Fibroblast of skin of abdomen (primary cell): ENCODE measurements at regions not wholly inside any gene's neighbourhood (a gene's known extent, or its start where the extent isn't known, plus 50 kb on each side); places are given as distances from the start of the nearest gene placed in this dataset.
A peak's percentile ranks its signal among the peaks of the same experiment; 100 is the strongest.

Experiments used
- DNase-seq: peaks from one replicate; pipeline ENCODE4 v3.0.0-alpha.2; 2013

DNA sequence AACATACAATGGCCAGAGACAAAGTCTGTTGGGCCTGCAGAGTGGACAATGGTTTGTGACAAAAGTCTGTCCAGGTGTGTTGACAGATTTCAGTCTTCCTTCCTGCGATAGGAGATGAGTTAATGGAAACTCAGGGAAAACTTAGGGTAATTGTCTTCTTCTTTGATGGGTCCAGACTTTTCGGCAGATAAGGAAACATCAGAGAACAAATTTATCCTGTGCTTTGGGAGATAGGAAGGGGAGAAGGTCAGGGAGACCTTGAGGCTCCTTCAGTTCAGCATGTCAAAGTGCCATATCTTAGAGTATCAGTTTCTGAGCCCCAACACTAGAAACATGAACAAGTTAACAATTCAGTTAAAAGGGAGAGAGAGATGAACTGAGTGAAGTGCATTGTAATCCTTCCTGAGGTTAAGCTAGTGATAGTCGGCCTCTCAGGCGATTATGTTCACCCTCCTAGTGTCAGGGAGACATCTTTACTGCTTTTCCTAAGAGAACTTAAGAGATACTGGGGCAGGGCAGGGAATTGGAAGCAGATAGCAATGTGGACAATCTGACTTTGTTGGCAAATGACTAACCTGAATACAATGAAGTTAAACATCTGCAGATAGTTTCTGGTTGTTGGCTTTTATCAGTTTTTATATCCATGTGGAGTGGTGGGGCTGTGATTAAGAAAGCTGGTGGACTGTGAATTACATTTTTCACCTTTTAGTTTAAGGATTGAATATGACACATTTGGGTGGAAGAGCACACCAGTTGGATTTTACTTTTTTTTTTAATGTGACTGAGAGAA is 248.8 kb upstream of the FN1 start:
- DNase-seq, result peak; percentile 91

DNA sequence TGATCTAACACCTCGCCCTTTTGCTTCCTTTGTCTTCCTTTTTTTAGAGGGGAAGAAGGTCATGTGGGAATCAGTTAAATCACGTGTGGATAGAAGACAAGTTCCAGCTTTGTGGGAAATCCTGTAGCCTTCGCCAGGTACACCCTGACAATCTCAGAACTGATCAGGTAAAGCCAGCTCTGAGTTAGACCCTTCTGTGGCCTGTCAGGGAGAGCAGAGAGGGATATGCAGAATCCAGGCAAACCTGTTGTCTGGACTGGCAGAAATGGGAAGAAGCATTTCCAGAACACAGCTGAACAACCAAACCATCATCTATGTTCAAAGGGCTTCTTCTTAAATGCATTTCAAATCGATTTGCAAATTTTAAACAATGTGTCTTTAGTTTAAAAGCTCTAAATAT is 247.4 kb upstream of the FN1 start:
- no peak for DNase-seq

DNA sequence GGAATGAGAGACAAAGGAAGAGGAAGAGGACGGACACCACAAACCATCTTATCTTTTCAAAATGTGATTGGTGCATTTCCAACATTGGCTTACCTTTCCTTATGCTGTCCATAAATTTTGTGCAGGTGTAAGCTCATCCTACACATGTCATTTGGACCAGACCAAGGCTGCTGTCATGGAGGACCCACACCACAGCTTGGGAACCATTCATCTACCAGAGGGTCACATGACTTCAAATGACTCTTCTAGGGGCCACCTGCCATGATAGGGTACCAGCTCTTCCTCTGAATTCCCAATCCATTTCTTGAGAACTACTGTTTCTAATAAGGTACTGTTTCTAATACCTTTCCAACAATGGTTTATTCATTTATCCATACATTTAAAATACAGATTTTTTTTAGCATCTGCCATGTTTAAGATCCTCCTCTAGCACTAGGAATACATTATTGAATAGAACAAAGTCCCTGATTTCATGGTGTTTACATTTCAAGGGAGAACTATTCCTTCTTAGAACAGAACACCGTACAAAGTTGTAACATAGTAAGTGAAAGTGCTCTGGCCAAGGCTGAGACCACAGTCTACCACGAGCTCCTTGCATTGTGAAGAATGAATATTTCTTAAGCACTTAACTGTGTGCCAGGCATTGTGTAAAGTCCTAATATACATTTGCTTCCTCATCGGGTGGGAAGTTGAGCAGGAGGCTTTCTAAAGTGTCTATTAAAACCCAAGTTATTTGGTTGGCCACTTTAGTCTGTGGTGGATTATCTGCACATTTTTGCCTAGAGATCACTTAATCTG is 246.1 kb upstream of the FN1 start:
- no peak for DNase-seq

DNA sequence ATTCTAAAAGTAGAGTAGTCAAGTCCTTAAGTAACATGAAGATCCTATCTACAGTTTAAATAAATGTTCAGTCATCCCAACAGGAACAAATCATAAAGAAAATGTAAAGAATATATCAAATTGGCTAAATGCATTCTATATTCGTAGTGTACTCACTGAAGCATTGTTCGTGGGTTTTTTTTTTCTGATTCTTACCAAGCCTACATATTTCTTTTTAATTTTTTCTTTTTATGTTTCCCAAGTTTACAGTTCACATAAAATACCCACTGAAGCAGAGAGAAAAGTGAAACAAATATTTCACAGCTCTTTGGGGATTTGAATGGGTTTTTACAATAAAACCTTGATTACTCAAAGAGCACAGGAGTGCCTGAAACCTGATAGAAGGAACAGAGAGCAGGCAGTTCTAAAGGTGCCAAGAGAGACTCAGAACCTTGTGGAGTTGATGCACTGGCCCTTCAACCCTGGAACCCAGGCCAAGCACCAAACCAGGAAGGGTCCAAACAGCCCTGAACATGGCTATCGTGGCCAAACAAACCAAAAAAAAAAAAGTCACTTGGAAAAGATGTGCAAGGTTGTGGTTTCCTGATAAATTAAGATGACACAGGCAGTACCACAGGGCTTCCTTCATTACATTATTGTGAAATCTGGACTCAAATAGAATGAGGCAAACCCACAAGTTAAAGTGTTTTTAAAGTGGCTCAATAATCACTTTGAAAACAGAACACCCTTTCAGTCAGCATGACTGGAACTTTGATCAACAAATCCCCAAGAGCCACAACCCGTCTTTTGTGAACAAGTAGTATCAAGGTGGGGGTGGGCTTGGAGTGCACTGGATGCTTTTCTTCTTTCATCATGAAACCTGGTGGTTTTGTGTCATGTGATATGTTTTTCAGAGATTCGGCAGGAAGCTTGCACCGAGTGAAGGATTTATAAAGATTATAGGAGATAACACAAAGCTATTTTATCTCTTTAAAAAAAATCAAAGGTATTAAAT is 245.0 kb upstream of the FN1 start:
- DNase-seq, result peak; percentile 93

DNA sequence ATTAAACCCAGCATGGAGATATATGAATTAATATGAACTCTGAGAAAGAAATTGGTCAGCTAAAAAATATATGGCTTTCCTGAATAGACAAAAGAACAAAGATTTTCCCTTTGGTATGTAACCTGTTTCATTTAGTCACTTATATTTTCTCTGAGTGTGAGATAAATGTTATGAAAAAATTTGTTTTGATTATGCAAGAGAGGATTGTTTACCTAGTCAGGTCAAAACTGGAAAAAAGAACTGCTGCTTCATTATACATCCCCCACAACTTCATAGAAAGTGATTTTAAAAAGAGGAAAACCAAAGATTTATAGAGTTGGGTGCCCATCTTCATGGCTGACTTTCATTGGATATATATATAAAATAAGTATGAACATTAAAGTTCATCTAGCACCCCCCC is 242.2 kb upstream of the FN1 start:
- no peak for DNase-seq

DNA sequence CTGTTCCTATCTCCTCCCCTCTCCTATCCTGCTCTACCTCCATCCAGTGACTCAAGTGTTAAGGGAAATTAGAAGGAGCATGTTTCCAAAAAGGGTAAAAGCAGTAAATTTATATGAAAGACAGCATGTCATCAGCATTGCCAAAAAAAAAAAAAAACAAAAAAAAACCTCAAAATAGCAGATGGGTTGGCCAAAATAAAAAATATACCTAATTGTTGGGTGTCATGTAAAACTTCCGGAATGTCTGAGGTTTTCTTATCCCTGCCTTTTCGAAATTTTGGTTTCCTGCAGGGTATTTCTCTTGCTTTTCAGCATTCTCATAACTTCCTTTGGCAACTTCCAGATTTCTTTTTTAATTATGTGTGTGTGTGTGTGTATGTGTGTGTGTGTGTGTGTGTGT is 241.6 kb upstream of the FN1 start:
- peak; percentile 77 for DNase-seq

DNA sequence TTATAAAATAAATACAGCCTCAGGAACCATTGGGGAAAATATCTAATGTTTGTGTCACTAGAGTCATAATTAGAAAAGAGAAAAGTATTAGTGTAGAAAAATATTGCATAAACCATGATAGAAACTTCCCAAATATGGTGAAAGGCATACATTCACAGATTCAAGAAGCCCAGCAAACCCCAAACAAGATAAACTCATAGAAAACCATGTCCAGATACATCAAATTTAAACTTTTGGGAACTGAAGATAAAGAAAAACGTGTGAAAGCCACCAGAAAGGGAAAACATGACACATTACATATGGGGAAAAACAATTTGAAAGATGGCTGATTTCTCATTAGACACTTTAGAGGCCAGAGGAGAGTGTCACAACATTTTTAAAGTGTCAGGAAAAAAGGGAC is 236.5 kb upstream of the FN1 start:
- DNase-seq, result no peak

DNA sequence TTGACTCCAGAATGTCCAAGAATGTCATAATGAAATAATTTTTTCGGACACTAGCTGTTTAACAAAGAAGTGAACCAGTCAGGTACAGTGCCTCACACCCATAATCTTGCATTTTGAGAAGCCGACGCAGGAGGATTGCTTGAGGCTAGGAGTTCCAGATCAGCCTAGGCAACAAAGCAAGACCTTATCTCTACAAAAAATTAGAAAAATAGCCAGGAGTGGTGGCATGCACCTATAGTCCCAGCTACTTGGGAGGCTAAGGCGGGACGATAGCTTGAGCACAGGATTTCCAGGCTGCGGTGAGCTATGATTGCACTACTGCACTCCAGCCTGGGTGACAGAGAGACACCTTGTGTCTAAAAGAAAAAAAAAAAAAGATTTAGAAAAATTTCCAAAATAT is 235.8 kb upstream of the FN1 start:
- no peak for DNase-seq

DNA sequence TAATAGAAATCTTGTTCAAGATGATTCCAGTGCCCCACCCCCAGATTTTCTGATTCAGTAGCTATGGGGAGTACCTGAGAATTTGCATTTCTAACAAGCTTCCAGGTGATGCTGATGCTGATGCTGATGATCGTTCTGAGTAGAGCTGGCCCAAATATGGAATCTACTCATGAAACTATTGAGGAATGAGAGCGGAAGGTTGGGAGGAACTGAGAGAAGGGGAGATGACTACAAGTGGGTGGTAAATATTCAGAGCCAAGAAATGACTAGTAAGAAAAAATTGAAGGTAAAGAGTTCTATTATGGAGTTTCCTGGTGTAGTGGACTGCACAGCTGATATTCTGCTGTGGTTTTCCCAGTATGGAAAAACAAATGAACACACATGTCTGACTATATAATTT is 235.4 kb upstream of the FN1 start:
- DNase-seq, result no peak

DNA sequence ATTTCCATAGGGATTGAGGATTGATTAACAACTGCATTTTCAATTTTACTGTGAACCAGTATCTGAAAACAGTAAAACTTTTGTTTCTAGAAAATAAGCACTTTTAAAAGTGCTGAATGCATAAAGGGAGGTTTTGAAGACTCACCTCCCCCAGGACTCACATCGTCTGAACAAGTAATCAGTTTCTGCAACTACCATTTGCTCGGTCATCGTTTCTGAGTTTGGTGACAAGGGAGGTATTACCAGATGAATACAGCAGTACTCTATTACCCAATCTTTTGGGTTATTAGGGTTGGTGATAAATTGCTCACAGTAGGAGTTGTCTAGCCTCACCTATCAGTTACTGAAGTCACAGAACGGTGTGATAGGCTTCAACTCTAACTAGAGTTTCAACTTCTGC is 234.5 kb upstream of the FN1 start:
- no peak for DNase-seq

DNA sequence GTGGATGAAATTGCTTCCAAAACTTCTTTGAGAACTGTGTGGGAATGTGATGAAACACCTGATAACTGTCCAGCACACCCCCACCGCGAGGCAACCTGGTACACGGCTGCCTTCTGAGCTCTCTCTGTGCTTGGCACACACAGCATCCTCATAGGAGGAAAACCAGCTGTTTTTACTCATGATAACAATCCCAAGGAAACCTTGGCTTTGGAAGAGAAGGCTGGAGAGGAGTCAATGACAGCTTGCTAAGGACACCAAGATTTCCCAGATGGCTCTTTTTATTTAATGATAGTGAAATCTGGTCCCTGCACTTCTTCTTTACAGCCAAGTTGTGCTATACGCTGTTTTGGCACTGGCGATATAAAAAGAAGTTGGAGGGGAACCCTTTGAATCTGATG is 232.5 kb upstream of the FN1 start:
- DNase-seq, result no peak

DNA sequence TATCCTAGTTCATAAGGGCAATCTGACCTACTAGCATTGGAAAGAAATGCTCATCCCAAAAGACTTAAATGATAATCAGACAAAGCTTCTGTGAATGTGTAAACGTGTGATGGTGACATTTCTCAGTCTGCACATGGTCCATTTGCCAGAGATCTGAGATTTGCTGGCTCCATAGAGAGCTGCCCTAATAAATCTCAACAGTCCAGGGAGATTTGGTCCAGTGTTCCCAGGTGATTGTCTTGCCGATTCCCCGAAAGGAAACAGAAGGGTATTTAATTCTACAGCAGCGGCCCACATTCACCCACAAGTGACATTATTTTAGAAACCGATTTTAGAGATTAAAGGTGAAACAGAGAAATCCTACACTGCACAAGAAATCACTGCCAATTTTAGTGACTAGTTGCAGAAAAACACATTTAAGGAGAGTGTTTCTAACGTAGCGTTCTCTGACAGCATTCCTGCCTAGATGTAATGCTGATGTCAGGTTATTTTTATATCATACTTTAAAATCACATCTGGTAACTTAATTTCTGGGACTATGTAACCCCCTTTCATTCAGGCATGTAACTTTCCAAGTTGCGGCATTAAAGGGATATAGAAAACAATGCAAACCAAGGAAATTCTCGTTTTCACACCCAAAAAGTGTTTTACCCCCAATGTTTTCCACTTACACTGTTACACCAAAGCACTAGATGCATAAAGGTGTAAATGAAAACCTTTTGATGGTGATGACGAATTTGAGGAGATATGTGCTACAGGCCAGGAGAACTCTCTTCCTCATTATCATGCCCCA is 231.9 kb upstream of the FN1 start:
- no peak for DNase-seq

DNA sequence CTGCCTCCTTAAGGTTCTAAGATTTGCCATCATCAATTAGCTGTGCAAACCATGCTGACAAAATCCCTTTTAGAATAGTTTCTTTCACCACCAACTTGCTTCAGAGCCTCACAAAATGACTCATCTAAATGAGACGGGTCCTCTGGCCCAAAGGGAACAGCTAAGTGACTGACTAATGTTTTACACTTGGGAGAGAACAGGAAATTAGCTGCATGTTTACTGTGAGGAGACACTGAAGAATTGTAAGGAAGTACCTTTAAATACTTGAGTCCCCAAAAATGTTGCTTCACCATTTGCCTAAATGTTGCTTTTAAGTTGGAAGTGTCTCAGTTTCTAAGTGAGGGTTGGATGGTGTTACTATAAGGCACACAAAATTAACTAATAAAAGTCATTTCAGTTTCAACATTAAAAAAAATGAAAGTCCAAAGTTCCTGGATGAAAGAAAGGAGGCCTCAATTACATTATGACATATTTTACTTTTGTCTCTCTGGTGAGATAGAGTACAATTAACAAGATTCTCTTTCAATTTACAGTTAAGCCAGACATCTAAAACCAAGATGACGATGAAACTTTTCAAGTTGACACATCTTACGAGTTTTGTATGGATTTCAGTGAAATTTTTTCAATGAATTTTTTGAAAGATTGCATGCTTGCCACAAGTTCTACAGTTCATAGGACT is 229.1 kb upstream of the FN1 start:
- peak; percentile 95 for DNase-seq

DNA sequence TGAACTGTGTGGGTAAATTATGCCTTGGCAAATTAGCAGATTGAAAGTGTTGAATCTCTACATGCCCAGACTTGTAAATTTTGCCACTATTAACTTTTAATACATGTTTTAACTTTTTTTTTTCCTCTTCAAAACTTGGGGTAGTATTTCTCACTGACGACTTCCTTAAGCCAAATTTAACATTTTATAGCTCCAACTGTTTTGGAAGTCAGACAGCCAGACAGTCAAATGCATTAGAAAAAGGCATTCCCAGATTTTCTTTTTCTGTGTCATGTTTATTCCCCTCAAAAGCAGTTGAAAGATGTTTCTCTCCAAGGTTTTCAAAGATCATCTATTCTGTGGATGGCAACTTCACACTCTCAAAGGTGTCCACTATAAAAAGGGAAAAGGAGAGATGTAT is 226.8 kb upstream of the FN1 start:
- no peak for DNase-seq

DNA sequence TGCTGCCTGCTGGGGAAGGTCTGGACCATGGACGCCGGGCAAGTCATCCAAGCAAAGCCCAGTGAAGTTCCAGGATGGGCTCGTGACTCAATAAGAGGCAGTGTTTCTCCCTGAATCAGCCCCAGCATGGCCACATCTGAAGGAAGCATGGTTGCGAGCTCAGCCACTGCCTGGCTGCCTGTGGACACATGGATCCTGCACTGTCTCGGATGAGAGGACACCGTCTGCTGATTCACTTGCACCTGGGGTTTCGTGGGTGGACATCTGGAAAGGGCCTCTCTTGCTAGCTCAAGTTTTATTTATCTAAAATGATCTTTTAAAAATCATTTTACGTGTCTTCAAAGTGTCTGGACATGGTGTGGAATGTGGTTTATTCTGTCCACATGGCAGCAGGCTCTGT is 224.8 kb upstream of the FN1 start:
- peak; percentile 93 for DNase-seq

DNA sequence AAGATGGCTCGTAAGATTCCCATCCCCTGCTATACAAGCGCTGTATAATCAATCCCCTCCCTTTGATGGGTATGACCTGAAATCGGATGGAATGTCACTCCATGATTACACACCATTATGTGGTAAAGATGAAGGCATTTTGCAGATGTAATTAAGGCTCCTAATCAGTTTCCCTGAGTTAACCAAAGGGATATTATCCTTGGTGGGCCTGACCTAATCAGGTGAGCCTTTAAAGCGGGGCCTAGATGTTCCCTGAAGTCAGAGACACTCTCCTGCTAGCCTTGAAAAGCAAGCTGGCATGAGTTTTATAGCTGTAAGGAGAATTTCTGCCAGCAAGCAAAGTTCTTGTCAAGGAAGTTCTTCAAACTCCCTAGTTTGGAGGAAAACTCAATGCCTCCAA is 223.8 kb upstream of the FN1 start:
- DNase-seq, result no peak

DNA sequence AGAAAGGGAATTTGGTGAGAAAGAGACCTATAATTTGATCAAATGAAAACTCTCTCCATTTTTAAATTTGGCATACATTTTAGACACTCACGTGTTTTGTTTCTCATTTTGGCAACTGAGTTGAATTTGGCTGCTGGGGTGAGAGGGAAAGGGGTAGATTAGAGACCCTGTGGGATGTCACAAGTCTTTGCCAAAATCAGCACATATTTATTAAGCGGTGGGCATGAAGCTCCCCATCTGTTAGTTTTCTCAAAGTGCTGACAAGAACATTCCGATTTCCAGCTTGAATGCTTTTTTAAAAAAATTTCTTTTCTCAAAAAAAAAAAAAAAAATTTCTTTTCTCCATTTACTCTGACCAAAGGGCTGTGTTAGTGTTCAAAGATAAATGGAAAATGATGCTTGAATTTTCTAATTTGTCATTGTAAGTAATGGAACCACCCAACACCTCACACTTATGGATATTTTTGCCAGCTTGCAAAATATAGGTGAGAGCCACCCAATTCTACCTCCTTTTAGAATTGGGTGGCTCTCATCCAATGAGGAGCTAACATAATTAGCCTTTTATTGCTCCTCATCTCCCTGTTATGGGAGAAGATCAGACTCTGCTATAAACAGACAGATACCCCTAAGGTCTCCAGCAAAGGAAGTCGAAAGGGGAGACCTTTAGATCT is 222.9 kb upstream of the FN1 start:
- no peak for DNase-seq

DNA sequence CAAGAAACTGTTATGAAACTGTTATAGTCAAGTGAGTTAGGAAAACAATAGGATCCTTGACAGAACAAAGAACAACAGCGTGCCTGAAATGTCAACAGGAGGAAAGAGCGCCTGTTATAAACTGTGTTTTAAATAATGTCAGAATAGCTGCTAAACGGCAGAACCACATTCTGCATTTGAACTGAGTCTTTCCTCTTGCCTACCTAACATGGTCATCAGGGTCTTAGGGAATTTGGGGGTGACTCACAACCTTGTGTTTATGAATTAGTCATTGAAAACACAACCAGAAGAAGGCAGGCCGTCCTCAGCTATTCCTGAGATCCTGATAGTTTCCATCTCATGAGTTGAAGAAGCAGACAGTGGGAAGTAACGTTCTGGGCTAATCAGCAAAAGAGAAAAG is 222.0 kb upstream of the FN1 start:
- DNase-seq, result peak; percentile 97

DNA sequence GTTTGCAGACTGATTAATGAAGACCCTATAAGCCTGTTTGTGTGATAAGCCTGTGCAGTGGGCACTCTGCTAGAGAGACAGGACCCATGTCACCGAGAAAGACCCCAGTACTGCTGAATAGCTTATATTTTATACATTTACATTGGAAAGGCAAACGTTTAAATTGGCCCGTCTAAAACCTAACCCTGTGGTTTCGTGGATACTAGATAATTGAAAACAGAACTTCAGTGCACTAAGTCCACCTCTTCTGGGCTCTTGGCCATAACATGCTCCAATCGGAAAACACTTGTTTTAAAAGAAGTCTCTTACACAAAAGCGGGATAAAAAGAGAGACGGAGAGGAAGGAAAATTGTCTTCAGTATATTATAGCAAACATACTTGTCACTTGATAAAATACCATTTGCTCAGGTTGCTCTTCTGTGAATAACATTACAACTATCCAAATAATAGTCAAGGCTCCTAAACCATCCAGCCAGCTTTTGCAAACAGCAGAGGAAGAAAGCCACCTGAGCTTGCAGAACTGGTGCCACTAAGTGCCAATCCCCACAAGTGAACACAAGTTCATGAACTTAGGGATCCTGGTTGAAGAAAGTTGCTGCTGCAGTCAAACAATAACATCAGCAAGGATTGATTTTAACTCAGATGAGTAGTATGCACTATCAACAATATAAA is 218.4 kb upstream of the FN1 start:
- peak; percentile 87 for DNase-seq

DNA sequence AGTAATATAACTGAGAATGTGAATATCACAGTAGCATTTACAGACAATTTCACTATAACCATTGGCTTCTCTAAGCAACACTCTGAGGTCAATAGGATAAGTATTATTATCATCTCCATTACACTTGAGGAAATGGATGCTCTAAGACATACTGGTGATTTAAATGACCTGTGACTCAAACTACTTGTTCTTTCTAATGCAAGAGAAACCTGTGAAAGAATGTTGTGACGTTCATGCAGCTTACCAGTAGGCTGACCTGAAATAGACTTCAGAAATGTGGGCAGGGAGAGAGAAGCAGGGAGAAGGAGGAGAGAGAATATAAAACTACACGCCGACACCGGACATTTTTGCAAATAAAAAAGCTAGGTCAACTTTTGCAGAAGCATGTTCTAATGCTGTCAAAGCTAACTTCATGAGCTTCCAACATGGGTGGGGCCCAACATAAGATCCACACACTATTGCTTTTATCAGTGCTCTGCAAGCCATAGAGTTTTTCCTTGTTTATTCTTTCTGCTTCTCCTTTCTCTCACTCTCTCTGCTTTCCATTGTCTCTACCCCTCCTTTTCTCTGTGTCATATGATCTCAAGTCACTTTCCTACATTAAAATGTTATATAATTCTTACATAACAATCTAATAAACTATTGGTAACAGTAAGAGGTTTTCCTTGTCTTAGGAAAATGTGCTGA is 217.6 kb upstream of the FN1 start:
- DNase-seq, result peak; percentile 43
